OCI-LY7 (cell line): ENCODE measurements at regions not wholly inside any gene's neighbourhood (a gene's known extent, or its start where the extent isn't known, plus 50 kb on each side); places are given as distances from the start of the nearest gene placed in this dataset.
"Not testable (repeated sequence)": the region's sequence is repeated elsewhere in the genome, so short reads cannot be mapped to it uniquely, and the experiment has no call there.

Source experiments
- CTCF ChIP-seq: fragments of 200-600 bp; sonication (generic); conservative IDR thresholded peaks from 2 replicates; pipeline ENCODE4 v1.5.1; 2014; ENCODE audit warnings: mild to moderate bottlenecking, antibody characterized with exemption, low read length, moderate library complexity, mixed read lengths
- EZH2phosphoT487 ChIP-seq: fragments of 200-600 bp; sonication (generic); IDR thresholded peaks from 2 replicates; pipeline ENCODE4 v1.6.1; 2018; ENCODE audit warnings: low read depth, borderline replicate concordance, mild to moderate bottlenecking, mixed run types, antibody characterized with exemption, low read length, moderate library complexity, mixed read lengths

- not testable (repeated sequence) for TF ChIP-seq EZH2phosphoT487, CTCF
These were observed 188.1 kb upstream of the EDNRA start for GRCh38 chr4:147292604-147293313.
